Suprapubic skin (tissue), 4 donors: ENCODE measurements at regions not wholly inside any gene's neighbourhood (a gene's known extent, or its start where the extent isn't known, plus 50 kb on each side); places are given as distances from the start of the nearest gene placed in this dataset.

Experiments
- EP300 ChIP-seq: sonication (generic); formaldehyde crosslinking; IDR thresholded peaks from one replicate; pipeline ENCODE4 v1.6.1; 2017; ENCODE audit warnings: antibody characterized with exemption
- POLR2AphosphoS5 ChIP-seq, 3 donors: sonication (generic); formaldehyde crosslinking; IDR thresholded peaks; one replicate each; pipeline ENCODE4 v1.6.1; 2017; ENCODE audit warnings: antibody characterized with exemption in 3 of 3
- TF ChIP-seq, protein P1 (sequence below), 2 donors: fragments of 200-600 bp in 1 of 2; fragments of 450-650 bp in 1 of 2; sonication (generic) in 1 of 2; IDR thresholded peaks; one replicate each; pipeline ENCODE4 v1.5.1; 2016 to 2019; ENCODE audit warnings: antibody characterized with exemption in 2 of 2, mild to moderate bottlenecking in 1 of 2, moderate library complexity in 1 of 2

GRCh38 chr12:130088504-130088903 lies 73.8 kb upstream of the FZD10 start:
- TF ChIP-seq, protein P1, sequence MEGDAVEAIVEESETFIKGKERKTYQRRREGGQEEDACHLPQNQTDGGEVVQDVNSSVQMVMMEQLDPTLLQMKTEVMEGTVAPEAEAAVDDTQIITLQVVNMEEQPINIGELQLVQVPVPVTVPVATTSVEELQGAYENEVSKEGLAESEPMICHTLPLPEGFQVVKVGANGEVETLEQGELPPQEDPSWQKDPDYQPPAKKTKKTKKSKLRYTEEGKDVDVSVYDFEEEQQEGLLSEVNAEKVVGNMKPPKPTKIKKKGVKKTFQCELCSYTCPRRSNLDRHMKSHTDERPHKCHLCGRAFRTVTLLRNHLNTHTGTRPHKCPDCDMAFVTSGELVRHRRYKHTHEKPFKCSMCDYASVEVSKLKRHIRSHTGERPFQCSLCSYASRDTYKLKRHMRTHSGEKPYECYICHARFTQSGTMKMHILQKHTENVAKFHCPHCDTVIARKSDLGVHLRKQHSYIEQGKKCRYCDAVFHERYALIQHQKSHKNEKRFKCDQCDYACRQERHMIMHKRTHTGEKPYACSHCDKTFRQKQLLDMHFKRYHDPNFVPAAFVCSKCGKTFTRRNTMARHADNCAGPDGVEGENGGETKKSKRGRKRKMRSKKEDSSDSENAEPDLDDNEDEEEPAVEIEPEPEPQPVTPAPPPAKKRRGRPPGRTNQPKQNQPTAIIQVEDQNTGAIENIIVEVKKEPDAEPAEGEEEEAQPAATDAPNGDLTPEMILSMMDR (IDR thresholded peaks at IDR 0.05) = no peak
- TF ChIP-seq EP300 (no peak), POLR2AphosphoS5 (IDR thresholded peaks at IDR 0.05) (no peak)
